NCI-H1694 treated with DMSO at 0.1 percent for 48 hours (cell line): ENCODE measurements at regions not wholly inside any gene's neighbourhood (a gene's known extent, or its start where the extent isn't known, plus 50 kb on each side); places are given as distances from the start of the nearest gene placed in this dataset.

Source experiments
- DNase-seq: peaks from one replicate; lab custom pipeline; 2025; lab: John Stamatoyannopoulos, UW

DNA sequence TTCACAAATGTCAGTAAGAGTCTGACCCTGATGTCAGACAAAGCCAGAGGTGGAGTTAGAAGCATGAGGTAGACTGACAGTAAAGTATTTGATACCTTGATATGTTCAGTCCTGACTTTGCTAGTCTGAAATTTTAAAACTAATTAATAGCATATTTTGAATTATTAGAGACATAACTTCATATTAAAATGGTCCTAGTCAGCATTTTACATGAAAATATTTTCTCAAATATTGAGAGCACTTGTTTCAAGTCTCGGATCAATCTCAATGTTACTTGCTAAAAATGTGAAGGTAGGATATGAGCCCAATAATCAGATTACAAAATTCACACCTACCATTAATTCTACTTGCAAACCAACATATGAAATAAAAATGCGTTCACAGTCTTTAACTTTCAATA is 58.1 kb upstream of the TTC14 start:
- DNase-seq = no peak

DNA sequence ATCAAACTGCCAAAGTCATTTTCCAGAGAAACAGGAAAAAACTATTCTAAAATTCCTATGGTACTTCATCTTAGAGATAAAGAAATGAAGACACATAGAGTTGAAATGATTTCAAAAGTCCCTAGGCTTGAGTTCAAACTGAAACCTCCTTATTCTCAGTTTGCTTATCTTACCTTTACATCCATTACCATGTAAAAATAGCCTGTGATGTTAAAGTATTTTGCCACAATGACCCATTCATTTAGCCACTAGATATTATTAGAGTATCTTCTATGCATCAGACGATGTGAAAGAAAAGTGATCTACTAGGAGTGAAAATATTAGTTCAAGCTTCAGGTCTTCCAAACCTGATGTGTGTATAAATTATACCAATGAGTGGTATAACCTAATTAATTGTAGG is 55.1 kb upstream of the TTC14 start:
- DNase-seq = no peak

DNA sequence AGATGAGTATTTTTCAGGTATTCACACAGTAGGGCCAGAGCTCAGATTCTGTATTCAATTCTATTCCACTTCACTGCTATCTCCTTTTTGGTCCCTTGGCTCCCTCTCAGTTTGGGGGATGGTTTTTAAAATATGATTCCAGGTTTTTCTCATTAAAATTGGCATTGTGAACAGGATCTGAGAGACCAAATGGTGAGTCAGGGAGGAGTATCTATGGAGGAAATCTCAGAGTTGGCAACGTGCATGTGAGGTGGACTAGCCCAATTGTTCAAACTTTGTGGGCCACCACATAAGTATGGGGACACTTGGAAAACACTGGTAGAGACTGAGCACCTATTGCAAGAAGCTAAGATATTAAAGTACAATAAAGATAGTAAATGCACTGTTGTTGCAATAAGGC is 53.9 kb upstream of the TTC14 start:
- no peak for DNase-seq
